Sigmoid colon (tissue), 4 donors: ENCODE measurements at regions not wholly inside any gene's neighbourhood (a gene's known extent, or its start where the extent isn't known, plus 50 kb on each side); places are given as distances from the start of the nearest gene placed in this dataset.

Experiments used
- CTCF ChIP-seq, 4 experiments: fragments of 450-650 bp in 3 of 4; fragments of 200-600 bp in 1 of 4; IDR thresholded peaks; one replicate each; pipeline ENCODE4 v1.5.1; 2016 to 2019; ENCODE audit warnings: antibody characterized with exemption in 4 of 4, mild to moderate bottlenecking in 3 of 4, moderate library complexity in 2 of 4
- EP300 ChIP-seq, 4 donors: sonication (generic); formaldehyde crosslinking; IDR thresholded peaks; one replicate each; pipeline ENCODE4 v1.6.1; 2017; ENCODE audit warnings: antibody characterized with exemption in 4 of 4
- POLR2AphosphoS5 ChIP-seq, 4 donors: sonication (generic); formaldehyde crosslinking; IDR thresholded peaks; one replicate each; pipeline ENCODE4 v1.6.1; 2017; ENCODE audit warnings: antibody characterized with exemption in 4 of 4

- TF ChIP-seq CTCF (IDR thresholded peaks at IDR 0.05) (no peak), POLR2AphosphoS5 (IDR thresholded peaks at IDR 0.05) (no peak), EP300 (IDR thresholded peaks at IDR 0.05) (no peak)
These were observed 1331.5 kb upstream of the TMEM132C start for GRCh38 chr12:126935435-126935834.
